IPS-NIHi11 (cell line): ENCODE measurements at regions not wholly inside any gene's neighbourhood (a gene's known extent, or its start where the extent isn't known, plus 50 kb on each side); places are given as distances from the start of the nearest gene placed in this dataset.

ENCODE experiments used
- DNase-seq: peaks from one replicate; pipeline ENCODE4 v3.0.0; 2012; ENCODE audit warnings: mixed read lengths, low spot score

DNA sequence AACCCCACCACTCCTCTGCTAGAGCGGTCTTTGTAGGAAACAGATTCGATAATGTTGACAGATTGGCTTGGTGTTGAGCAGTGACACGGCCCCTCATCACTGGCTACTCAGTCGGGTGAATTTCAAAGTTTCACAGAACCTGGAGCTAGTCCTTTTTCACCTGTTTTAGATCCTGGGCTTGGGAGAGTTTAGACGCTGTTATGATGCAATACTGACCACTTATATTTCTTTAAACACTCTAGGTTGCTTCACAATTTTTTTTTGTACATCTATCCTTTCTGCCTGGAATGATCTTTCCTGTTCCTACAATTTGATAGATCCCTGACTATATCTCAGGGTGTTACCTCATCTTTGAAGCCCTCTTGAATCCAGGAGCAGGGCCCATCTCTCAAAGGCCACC is 97.1 kb upstream of the ATP10A start:
- DNase-seq = no peak

DNA sequence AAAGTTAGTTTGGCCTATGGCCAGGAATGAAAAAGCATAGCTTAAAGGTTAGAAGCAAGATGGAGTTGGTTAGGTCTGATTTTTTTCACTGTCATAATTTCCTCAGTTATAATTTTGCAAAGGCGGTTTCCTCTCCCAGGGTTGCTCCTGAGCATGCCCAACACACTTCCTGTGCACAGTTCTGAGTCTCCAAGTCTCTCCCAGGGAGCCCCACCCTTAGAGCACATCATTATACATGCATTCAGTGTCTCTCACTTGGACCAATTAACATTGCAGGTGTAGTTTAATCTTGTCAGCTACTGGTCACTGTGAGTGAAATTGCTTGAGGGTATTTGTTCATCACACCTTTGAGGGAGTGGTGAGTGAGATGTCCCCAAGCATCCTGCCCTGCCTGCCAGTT is 96.0 kb upstream of the ATP10A start:
- DNase-seq = no peak

- DNase-seq = no peak
Measured at GRCh38 chr15:25955628-25956027, 92.5 kb upstream of the ATP10A start.

GRCh38 chr15:25954398-25954797 is 91.3 kb upstream of the ATP10A start:
- no peak for DNase-seq

DNA sequence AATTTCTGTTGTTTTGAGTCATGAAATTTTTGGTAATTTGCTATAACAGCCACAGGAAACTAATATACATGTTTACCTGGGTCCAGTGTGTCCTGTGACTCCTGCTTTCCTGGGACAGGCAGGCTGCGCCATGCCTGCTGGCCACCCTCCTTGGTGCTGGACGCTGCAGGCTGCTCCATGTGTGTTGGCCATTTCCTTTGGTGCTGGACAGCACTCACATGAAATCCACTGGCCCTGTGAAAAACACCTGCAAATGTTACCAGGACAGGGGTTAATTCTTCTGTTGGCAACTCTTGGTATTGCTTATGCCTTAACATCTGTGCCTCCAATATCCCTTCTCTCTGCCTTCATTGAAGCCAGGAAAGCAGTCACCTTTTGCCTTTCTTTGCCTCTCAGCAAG is 86.9 kb upstream of the ATP10A start:
- DNase-seq = no peak

DNA sequence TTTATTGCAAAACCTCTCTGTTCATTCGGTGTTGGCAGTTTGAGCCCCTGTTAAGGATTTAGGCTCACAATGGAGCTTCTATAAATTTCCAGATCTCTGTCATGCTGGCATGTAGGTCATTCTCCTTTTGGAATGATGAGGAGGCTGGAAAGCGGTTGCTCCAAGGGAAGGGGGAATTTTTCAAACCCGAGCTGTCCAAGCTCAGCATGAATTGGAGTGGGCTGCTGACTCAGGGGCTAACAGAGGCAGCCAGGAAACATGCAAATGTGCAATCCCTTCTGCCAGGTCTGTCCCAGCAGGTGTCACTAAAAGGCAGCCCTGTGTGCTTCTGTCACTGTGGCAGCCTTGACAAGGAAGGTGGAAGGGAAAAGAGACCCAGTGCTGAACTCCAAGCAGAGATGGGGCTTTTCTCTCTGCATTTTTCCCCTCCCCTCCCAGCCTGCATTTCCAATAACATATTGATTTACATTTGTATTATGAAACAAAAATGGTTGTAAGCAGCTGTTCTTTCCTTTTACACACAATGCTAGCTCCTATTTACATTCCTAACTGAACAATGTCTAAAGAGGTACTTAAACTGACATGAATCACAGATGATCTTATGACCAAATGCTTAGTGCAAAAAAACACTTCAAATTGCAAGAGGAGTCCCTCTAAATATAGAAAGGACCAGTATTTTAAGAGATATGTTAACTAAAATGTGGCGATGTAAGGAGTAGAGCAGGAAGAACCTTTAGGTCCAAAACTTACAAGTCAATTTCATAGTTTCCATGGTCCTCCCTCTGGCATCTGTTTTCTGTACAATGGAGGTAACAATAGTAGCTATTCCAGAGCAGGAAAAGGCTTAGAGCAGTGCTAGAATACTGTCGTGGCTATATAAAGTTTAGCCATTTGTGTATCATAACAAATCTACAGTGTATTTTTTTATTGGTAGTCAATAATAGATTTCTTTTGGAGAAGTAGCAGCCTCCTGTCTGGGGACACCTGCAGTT is 84.5 kb upstream of the ATP10A start:
- DNase-seq = no peak

GRCh38 chr15:25946241-25946805 is 83.2 kb upstream of the ATP10A start:
- no peak for DNase-seq

DNA sequence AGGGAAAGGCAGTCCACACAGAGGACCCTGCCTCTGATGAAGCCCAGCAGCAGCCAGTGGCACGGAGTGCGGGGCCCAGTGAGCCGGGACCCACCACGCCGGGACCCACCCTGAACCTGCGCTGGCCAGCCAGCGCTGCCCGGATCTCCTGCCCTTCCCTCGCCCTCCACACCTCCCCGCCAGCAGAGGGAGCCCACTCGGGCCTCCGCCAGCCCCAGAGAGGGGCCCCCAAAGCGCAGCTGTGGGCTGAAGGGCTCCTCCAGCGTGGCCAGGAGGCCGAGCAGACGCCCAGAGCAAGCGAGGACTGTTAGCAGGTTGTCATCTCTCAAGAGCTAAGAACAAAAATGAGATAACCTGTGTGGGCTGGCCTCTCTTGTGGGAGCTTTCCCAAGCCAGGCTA is 81.3 kb upstream of the ATP10A start:
- no peak for DNase-seq

DNA sequence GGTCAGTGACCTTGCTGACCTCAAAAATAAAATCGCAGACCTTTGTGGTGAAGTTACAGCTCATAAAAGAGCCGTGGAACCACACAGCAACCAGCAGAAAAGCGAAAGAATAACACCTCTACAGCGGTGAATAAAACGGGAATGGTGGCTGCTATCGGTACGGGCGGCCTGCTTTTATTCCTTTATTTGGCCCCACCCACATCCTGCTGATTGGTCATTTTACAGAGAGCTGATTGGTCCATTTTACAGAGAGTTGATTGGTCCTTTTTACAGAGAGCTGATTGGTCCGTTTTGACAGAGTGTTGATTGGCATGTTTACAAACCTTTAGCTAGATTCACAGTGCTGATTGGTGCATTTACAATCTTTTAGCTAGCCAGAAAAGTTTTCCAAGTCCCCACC is 80.7 kb upstream of the ATP10A start:
- DNase-seq = no peak

GRCh38 chr15:25939122-25939521 is 76.0 kb upstream of the ATP10A start:
- no peak for DNase-seq

DNA sequence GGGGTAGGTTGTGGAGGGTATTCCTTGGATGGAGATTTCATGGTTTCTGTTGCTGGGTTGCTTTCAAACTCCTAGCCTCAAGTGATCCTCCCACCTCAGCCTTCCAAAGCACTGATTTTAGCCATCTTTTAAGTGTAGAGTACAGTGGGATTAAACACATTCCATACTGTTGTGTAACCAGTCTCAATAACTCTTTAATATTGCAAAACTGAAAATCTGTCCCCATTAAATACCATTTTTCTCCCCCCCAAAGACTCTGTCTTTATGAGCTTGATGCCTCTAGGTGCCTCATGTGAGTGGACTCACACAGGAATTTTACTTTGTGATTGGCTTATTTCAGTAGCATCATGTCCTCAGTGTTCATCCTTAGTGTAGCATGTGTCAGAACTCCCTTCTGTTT is 74.7 kb upstream of the ATP10A start:
- DNase-seq = no peak

GRCh38 chr15:25936004-25936403 is 72.9 kb upstream of the ATP10A start:
- no peak for DNase-seq

GRCh38 chr15:25933456-25934158 is 70.5 kb upstream of the ATP10A start:
- DNase-seq = peak; percentile 69

- no peak for DNase-seq
Measured at GRCh38 chr15:25932696-25933095, 69.6 kb upstream of the ATP10A start.

- no peak for DNase-seq
Measured at GRCh38 chr15:25931851-25932250, 68.7 kb upstream of the ATP10A start.

GRCh38 chr15:25930931-25931330 is 67.8 kb upstream of the ATP10A start:
- DNase-seq = no peak
